ENCODE measurements at regions not wholly inside any gene's neighbourhood (a gene's known extent, or its start where the extent isn't known, plus 50 kb on each side); places are given as distances from the start of the nearest gene placed in this dataset.

DNA sequence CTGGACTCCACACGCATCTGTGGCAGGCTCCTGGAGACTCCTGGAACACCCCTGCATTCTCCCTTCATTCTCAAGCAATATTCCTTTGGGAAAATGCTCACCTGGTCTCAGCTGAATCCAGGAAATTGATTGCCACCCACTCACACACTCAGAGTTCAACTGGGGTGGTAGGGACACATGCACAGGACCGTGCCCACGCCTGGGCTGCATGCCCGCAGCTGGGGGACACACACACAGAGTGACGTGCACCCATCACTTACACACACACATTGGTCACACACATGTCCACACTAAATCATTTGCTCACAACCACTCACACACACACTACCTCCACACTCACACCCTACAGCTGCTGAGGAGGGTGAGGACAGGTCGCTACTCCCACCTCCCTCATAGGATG, 84.8 kb downstream of the ENGASE start:
- no peak for DNase-seq (ENCODE audit: low spot score)
- intact Hi-C loops (cut with micrococcal nuclease; ENCODE audit: unreplicated experiment) (no loop called here), in situ Hi-C loops (cut with HindIII; ENCODE audit: extremely low pct_ligation_motif_present, low pct_unique_long_range_greater_than_20kb) (no loop called here)
- Histone ChIP-seq H2AFZ (ENCODE audit: low read length) (no peak overlapping the region), H4K20me1 (ENCODE audit: insufficient read depth, low read length) (no peaks in the 10 kb centered on the region; the same call in 1 of the 2 replicates), H3K36me3 (replicated peaks in 1 of 2; ENCODE audit: control insufficient read depth in 1 of 2, insufficient read depth in 2 of 2, low read length in 2 of 2) (no peaks in the 10 kb centered on the region), H3K79me2 (ENCODE audit: insufficient read depth, low read length) (no peaks in the 10 kb centered on the region), H3K9ac (ENCODE audit: insufficient read depth, low read depth, low read length) (no peak overlapping the region), H3K4me1 (ENCODE audit: insufficient read depth, low read length) (no peaks in the 10 kb centered on the region), H3K4me3 (replicated peaks in 1 of 3; ENCODE audit: insufficient read depth in 1 of 3, low read depth in 2 of 3, low read length in 3 of 3) (no peak overlapping the region), H3K9me3 (ENCODE audit: low read length) (no peaks in the 10 kb centered on the region), H3K27me3 (ENCODE audit: control insufficient read depth in 1 of 2, insufficient read depth in 2 of 2, low read length in 2 of 2) (peaks cover 61 to 98% of the 10 kb centered on the region in 2 experiments), H3K4me2 (ENCODE audit: low read depth, low read length) (no peak overlapping the region), H3K27ac (ENCODE audit: extremely low read length, insufficient read depth, low read length) (no peak overlapping the region)
- ChIA-PET POLR2A (no interaction called here), CTCF (ENCODE audit: low intra/inter-chr PET ratio, low total read pairs) (no interaction called here)
- no peak for ATAC-seq
- BruUV-seq (replicated peaks) = no TSS peak
- no peak for FAIRE-seq
- TF ChIP-seq CREB1 (IDR thresholded peaks at IDR 0.05) (peak; percentile 2; the same call in 1 of the 2 replicates), CREB1 (CRISPR knock-in tag; IDR thresholded peaks at IDR 0.05) (no peak), ZEB1 (IDR thresholded peaks at IDR 0.05; ENCODE audit: insufficient replicate concordance, low read depth) (no peak)
- WGBS (ENCODE audit: low lambda C conversion rate) = 16% methylated on average over 4 of the region's 6 CpGs

DNA sequence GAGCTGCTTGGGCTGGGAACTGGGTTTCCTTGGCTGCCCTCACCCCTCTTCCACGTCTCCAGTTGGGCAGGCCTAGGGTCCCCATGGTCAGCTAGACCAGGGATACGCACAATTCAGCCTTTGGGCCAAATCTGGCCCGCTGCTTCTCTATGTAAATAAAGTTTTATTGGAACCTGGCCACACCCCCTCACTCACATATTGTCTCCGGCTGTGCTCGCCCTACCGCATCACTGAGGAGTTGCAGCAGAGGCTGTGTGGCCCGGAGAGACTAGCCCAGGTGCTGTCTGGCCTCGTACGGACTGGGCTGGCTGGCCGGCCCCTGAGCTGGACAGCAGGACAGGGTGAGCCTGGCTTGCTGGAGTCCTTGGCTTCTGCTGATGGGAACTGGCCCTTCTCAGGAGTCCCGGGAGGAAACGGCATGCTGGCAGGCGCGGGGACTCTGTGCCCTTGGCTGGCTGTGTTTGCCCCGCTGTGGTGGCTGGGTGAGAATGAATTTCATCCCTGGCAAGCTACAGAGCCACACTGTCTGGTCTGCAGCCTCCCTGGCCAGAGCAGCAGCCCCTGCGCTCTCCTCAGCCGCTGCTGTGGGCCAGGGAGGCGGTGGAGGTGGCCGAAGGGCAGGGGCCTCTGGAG, 82.0 kb downstream of the ENGASE start:
- no TSS peak for BruUV-seq (replicated peaks)
- Histone ChIP-seq H3K9me3 (ENCODE audit: low read length) (no peaks in the 10 kb centered on the region), H3K79me2 (ENCODE audit: insufficient read depth, low read length) (no peaks in the 10 kb centered on the region), H3K36me3 (replicated peaks in 1 of 2; ENCODE audit: control insufficient read depth in 1 of 2, insufficient read depth in 2 of 2, low read length in 2 of 2) (no peaks in the 10 kb centered on the region), H3K27ac (ENCODE audit: extremely low read length, insufficient read depth, low read length) (no peak overlapping the region), H3K4me3 (replicated peaks in 1 of 3; ENCODE audit: insufficient read depth in 1 of 3, low read depth in 2 of 3, low read length in 3 of 3) (no peak overlapping the region), H4K20me1 (ENCODE audit: insufficient read depth, low read length) (no peaks in the 10 kb centered on the region; the same call in 1 of the 2 replicates), H3K4me2 (ENCODE audit: low read depth, low read length) (no peak overlapping the region), H3K27me3 (ENCODE audit: control insufficient read depth in 1 of 2, insufficient read depth in 2 of 2, low read length in 2 of 2) (peaks cover 65 to 95% of the 10 kb centered on the region in 2 experiments), H3K4me1 (ENCODE audit: insufficient read depth, low read length) (no peaks in the 10 kb centered on the region), H2AFZ (ENCODE audit: low read length) (no peak overlapping the region), H3K9ac (ENCODE audit: insufficient read depth, low read depth, low read length) (no peak overlapping the region)
- intact Hi-C loops (cut with micrococcal nuclease; ENCODE audit: unreplicated experiment) = no loop called here
- ATAC-seq (peak; percentile 24), DNase-seq (ENCODE audit: low spot score) (no peak), FAIRE-seq (no peak)
- ChIA-PET CTCF (ENCODE audit: low intra/inter-chr PET ratio, low total read pairs) (no interaction called here), POLR2A (no interaction called here)
- in situ Hi-C loops (cut with HindIII; ENCODE audit: extremely low pct_ligation_motif_present, low pct_unique_long_range_greater_than_20kb) = no loop called here
- 5% methylated on average over 15 of the region's 19 CpGs for WGBS (ENCODE audit: low lambda C conversion rate)
- TF ChIP-seq, protein P1, sequence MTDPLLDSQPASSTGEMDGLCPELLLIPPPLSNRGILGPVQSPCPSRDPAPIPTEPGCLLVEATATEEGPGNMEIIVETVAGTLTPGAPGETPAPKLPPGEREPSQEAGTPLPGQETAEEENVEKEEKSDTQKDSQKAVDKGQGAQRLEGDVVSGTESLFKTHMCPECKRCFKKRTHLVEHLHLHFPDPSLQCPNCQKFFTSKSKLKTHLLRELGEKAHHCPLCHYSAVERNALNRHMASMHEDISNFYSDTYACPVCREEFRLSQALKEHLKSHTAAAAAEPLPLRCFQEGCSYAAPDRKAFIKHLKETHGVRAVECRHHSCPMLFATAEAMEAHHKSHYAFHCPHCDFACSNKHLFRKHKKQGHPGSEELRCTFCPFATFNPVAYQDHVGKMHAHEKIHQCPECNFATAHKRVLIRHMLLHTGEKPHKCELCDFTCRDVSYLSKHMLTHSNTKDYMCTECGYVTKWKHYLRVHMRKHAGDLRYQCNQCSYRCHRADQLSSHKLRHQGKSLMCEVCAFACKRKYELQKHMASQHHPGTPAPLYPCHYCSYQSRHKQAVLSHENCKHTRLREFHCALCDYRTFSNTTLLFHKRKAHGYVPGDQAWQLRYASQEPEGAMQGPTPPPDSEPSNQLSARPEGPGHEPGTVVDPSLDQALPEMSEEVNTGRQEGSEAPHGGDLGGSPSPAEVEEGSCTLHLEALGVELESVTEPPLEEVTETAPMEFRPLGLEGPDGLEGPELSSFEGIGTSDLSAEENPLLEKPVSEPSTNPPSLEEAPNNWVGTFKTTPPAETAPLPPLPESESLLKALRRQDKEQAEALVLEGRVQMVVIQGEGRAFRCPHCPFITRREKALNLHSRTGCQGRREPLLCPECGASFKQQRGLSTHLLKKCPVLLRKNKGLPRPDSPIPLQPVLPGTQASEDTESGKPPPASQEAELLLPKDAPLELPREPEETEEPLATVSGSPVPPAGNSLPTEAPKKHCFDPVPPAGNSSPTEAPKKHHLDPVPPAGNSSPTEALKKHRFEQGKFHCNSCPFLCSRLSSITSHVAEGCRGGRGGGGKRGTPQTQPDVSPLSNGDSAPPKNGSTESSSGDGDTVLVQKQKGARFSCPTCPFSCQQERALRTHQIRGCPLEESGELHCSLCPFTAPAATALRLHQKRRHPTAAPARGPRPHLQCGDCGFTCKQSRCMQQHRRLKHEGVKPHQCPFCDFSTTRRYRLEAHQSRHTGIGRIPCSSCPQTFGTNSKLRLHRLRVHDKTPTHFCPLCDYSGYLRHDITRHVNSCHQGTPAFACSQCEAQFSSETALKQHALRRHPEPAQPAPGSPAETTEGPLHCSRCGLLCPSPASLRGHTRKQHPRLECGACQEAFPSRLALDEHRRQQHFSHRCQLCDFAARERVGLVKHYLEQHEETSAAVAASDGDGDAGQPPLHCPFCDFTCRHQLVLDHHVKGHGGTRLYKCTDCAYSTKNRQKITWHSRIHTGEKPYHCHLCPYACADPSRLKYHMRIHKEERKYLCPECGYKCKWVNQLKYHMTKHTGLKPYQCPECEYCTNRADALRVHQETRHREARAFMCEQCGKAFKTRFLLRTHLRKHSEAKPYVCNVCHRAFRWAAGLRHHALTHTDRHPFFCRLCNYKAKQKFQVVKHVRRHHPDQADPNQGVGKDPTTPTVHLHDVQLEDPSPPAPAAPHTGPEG (CRISPR knock-in tag; IDR thresholded peaks at IDR 0.05) = 0 out of 2 replicates have a peak, but pooled peaks have one; percentile 36
- TF ChIP-seq RFXAP (CRISPR knock-in tag; IDR thresholded peaks at IDR 0.05; ENCODE audit: borderline replicate concordance) = no peak

All from HepG2 (cell line).